22Rv1 (cell line): ENCODE measurements at regions not wholly inside any gene's neighbourhood (a gene's known extent, or its start where the extent isn't known, plus 50 kb on each side); places are given as distances from the start of the nearest gene placed in this dataset.
"Not testable (repeated sequence)": the region's sequence is repeated elsewhere in the genome, so short reads cannot be mapped to it uniquely, and the experiment has no call there.

Source experiments
- H3K27ac ChIP-seq: fragments of 450-650 bp; 2 replicates; pipeline ENCODE4 v1.5.1; 2017
- CTCF ChIP-seq: fragments of 450-650 bp; IDR thresholded peaks from 2 replicates; pipeline ENCODE4 v1.5.1; 2017; ENCODE audit warnings: mild to moderate bottlenecking
- ZFX ChIP-seq: fragments of 450-650 bp; IDR thresholded peaks from 2 replicates; pipeline ENCODE4 v1.6.1; 2017; ENCODE audit warnings: antibody characterized with exemption, borderline replicate concordance

DNA sequence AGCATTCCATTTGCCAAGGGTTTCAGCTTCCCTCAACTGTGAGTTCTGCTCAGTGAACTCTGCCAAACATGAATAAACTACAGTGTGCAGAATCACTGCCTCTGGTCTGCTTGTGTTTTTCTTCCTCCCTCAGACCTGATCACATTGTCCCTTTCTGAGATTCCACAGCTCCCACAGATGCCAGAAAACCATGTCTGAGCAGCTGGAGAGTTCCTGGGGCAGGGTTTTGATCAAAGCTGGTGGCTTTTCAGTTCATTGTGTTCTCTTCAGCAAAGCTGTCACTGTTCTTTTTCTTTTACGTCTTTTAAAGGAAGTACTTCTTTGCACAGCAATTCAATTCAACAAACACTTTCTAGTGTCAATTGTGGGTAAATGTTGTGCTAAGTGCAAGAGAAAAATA, 555.8 kb downstream of the RBFOX1 start:
- no peak for TF ChIP-seq CTCF
- TF ChIP-seq ZFX, result no peak
- H3K27ac ChIP-seq, result no peak overlapping the region

- TF ChIP-seq ZFX, result no peak
- no peak for TF ChIP-seq CTCF
- H3K27ac ChIP-seq, result no peak overlapping the region
Observed at GRCh38 chr16:7887316-7887715, 554.7 kb downstream of the RBFOX1 start.

GRCh38 chr16:7871979-7872378, 539.3 kb downstream of the RBFOX1 start:
- no peak for TF ChIP-seq ZFX
- no peak for TF ChIP-seq CTCF
- no peak overlapping the region for H3K27ac ChIP-seq

DNA sequence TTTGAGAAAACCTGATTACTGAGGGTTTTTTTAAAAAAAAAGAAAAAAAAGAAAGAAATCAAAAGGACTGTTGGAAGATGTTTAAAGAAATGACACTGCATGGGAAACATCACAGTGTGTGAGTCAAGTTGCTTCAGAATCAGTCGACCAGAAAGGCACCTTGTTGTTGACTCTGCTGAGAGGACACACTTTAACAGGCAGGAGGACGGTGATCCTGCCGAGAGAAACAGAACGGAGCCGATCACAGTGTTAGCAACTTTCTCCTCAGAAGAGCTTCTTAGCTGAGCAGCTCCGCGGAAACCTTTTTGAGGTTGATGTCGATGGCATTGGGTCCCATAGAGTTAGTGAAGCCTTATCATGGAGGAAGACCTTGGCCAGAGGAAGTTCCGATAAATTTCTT, 538.7 kb downstream of the RBFOX1 start:
- TF ChIP-seq ZFX (no peak), CTCF (no peak)
- no peak overlapping the region for H3K27ac ChIP-seq

- no peak for TF ChIP-seq CTCF
- TF ChIP-seq ZFX, result no peak
- H3K27ac ChIP-seq, result no peak overlapping the region
Observed at GRCh38 chr16:7867831-7868230, 535.2 kb downstream of the RBFOX1 start.

DNA sequence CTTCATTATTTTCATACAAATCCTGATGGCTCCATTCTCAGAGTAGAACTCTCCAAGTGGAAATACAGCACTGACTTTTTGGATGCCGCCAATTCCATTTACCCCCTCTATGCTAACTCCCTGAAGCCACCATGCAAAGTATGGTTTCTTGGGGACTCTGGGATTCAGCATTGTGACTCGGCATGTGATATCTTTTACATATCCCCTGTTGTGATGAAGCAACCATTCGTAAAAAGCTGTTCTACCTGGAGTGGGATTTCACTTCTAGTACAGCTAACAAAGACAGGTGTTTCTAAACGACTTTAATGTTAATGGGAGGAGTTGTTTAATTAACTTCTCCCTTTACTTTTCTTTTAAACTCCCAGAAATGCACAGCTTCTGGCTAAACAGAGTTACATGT, 533.5 kb downstream of the RBFOX1 start:
- TF ChIP-seq ZFX (no peak), CTCF (no peak)

DNA sequence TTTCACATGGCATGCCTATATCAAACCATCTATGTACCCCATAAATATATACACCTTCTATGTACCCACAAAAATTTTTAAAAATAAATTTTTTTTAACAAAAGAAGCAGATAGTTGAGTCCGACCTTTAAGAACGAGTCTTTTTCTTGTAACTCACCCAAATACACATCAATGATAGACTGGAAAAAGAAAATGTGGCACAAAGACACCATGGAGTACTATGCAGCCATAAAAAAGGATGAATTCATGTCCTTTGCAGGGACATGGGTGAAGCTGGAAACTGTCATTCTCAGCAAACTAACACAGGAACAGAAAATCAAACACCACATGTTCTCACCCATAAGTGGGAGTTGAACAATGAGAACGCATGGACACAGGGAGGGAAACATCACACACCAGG, 532.7 kb downstream of the RBFOX1 start:
- not testable (repeated sequence) for H3K27ac ChIP-seq

More for the DNA sequence above, 533.5 kb downstream of the RBFOX1 start:
- no peak overlapping the region for H3K27ac ChIP-seq

GRCh38 chr16:7861891-7862582, 529.4 kb downstream of the RBFOX1 start:
- no peak overlapping the region for H3K27ac ChIP-seq
- no peak for TF ChIP-seq CTCF
- no peak for TF ChIP-seq ZFX
